Calu3 (cell line): ENCODE measurements at regions not wholly inside any gene's neighbourhood (a gene's known extent, or its start where the extent isn't known, plus 50 kb on each side); places are given as distances from the start of the nearest gene placed in this dataset.

ENCODE experiments used
- BruUV-seq: library from RNA; stranded (reverse); fragments of 400-500 nt; replicated peaks from 2 replicates; lab custom pipeline; 2021; lab: Mats Ljungman, UMichigan
- CTCF ChIA-PET: fragments of 300-600 bp; sonication (Branson Sonifier 250); formaldehyde crosslinking; loops from one replicate; lab custom pipeline; 2022; ENCODE audit warnings: antibody characterized with exemption; lab: Charles Lee
- DNase-seq: peaks from one replicate; pipeline ENCODE4 v3.0.0; 2022
- H3K27ac Mint-ChIP-seq: one replicate; pipeline ENCODE4 v1.8.0; 2022; ENCODE audit warnings: mixed read lengths; ENCODE audit not compliant: unreplicated experiment
- H3K27me3 Mint-ChIP-seq: one replicate; pipeline ENCODE4 v1.8.0; 2022; ENCODE audit warnings: mixed read lengths; ENCODE audit not compliant: unreplicated experiment
- H3K36me3 Mint-ChIP-seq: one replicate; pipeline ENCODE4 v1.8.0; 2022; ENCODE audit warnings: mild to moderate bottlenecking, moderate library complexity, mixed read lengths; ENCODE audit not compliant: insufficient read depth, unreplicated experiment
- H3K4me1 Mint-ChIP-seq: one replicate; pipeline ENCODE4 v1.8.0; 2022; ENCODE audit warnings: mild to moderate bottlenecking, low read depth, mixed read lengths; ENCODE audit not compliant: unreplicated experiment
- H3K4me3 Mint-ChIP-seq: one replicate; pipeline ENCODE4 v1.8.0; 2022; ENCODE audit warnings: mild to moderate bottlenecking, low read depth, moderate library complexity, mixed read lengths; ENCODE audit not compliant: unreplicated experiment
- H3K9me3 Mint-ChIP-seq: one replicate; pipeline ENCODE4 v1.8.0; 2022; ENCODE audit warnings: low read depth, mixed read lengths; ENCODE audit not compliant: unreplicated experiment
- intact Hi-C: fragments of 100-400 bp; cut with micrococcal nuclease; formaldehyde crosslinking; loops from one replicate; pipeline ENCODE4 v1.10.0; 2022; ENCODE audit not compliant: unreplicated experiment
- TF ChIP-seq, protein P1 (sequence below): fragments of 200-600 bp; IDR thresholded peaks from one replicate; pipeline ENCODE4 v1.8.0; 2022; ENCODE audit warnings: antibody characterized with exemption; ENCODE audit not compliant: unreplicated experiment

DNA sequence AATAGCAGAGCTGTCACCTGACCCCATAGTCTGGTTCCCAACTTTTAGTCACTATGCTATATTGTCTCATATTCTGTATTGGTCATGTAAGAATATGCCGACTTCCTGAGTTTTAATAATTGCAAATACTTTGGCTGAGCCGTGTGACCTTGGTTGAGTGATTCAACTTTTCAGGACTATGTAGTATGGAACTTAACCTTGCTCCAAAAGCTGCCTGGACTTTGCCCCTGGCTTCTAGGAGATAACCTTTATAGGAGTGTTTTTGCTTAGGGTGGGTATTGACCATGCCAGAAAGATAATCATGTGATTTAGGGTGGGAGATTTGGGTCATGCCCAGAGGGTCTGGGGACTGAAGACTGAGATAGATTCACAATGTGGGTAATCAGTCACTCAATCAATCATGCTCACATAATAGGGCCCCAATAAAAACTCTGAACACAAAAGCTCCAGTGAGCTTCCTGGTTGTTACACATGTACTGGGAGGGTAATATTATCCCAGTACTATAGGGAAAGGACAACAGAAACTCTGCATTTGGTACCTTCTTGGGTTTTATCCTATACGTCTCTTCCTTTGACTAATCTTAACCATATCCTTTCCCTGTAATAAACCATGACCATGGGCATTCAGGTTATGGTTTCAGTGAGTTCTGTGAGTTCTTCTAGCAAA lies 235.6 kb downstream of the RNF152 start:
- no peak for DNase-seq
- Mint-ChIP-seq H3K27me3 (no peaks in the 10 kb centered on the region), H3K27ac (no peak overlapping the region), H3K4me1 (no peaks in the 10 kb centered on the region), H3K4me3 (no peak overlapping the region), H3K36me3 (no peaks in the 10 kb centered on the region), H3K9me3 (peaks cover 2% of the 10 kb centered on the region)
- intact Hi-C loops = no loop called here
- BruUV-seq = no TSS peak
- TF ChIP-seq, protein P1, sequence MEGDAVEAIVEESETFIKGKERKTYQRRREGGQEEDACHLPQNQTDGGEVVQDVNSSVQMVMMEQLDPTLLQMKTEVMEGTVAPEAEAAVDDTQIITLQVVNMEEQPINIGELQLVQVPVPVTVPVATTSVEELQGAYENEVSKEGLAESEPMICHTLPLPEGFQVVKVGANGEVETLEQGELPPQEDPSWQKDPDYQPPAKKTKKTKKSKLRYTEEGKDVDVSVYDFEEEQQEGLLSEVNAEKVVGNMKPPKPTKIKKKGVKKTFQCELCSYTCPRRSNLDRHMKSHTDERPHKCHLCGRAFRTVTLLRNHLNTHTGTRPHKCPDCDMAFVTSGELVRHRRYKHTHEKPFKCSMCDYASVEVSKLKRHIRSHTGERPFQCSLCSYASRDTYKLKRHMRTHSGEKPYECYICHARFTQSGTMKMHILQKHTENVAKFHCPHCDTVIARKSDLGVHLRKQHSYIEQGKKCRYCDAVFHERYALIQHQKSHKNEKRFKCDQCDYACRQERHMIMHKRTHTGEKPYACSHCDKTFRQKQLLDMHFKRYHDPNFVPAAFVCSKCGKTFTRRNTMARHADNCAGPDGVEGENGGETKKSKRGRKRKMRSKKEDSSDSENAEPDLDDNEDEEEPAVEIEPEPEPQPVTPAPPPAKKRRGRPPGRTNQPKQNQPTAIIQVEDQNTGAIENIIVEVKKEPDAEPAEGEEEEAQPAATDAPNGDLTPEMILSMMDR = no peak
- CTCF ChIA-PET = no interaction called here

DNA sequence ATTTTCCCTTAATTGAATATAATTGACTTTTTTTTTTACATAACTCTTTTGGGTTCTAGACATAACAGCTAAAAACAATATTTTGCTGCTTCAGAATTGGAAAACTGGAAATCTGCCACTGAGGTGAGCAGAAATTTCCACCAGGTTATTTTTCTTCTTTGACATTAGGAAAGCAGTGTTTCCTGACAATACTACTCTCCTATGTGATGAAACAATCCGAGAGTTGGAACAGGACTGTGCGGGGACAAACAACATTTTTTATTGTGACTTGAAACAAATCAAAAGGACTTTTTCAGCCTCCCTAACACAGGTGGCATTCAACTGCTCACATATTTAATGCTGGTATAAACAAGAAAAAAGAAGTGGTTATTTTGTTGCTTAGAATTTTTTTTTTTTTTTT lies 237.2 kb downstream of the RNF152 start:
- Mint-ChIP-seq H3K27me3 (no peaks in the 10 kb centered on the region), H3K27ac (no peak overlapping the region), H3K4me1 (no peaks in the 10 kb centered on the region), H3K36me3 (no peaks in the 10 kb centered on the region), H3K9me3 (peaks cover 2% of the 10 kb centered on the region), H3K4me3 (no peak overlapping the region)
- TF ChIP-seq, protein P1 = no peak
- BruUV-seq = no TSS peak
- intact Hi-C loops = no loop called here
- CTCF ChIA-PET = no interaction called here
- no peak for DNase-seq

DNA sequence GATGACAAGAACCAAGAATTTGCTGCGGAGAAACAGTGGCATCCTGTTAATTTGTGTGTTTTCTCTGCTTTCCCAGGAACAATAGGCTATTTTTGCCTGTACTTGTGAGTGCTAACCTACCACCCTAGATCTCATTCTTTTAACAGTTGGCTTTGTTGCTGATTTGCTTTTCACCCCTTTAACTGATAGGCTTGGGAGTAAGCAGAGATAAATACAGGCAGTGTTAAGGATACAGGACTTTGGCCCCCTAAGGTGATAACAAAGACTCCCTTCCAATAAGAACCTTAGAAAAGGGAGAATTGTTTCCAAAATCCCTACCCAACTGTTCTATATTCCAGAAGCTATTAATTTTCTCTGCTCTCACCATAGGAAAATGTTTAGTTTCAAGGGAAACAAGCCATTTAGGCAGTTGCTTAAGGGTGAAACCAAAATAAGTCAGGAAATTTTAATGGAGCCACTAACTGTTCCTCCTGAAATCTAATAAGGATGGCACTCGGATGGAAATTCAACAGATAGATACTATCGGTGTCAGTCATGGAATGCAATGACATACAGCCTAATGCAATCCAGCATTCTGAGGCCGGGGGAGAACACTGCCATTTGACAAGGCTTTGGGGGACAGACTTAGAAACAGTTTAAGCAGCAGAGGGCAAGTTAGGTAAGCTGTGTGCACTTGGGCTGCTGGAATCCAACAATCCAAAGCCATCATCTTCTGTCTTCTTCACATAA lies 238.8 kb downstream of the RNF152 start:
- CTCF ChIA-PET = no interaction called here
- H3K27ac Mint-ChIP-seq = no peak overlapping the region

DNA sequence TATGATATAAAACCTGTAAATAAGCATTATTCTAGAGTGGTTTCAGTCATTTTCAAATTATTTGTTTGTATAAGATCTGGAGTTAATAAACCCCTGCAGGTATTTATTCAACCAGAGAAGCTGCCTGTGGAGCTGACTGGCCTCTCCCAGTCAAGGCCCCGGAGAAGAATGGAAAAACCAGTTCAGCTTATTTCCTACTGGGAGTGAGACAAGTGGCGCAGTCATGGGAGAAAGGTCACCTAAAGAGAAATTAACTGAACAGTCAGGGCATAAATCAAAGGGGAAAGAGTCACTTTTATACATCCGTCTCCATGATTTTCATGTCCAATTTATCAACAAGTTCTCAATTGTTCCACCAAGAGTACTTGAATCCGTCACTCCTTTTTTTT lies 240.9 kb downstream of the RNF152 start:
- Mint-ChIP-seq H3K36me3 (no peaks in the 10 kb centered on the region), H3K4me1 (no peaks in the 10 kb centered on the region), H3K27ac (no peak overlapping the region), H3K27me3 (peaks cover 5% of the 10 kb centered on the region), H3K4me3 (no peak overlapping the region), H3K9me3 (no peaks in the 10 kb centered on the region)
- TF ChIP-seq, protein P1 = no peak
- CTCF ChIA-PET = interaction anchor here (0.7 kb wide), 2 partner anchors 15 to 353 kb away, joined by 5 to 7 read pairs; no protein-coding TSS in a partner anchor
- intact Hi-C loops = loop anchor here (2.0 kb wide), 1 partner anchor 45 kb away; no protein-coding TSS in a partner anchor
- no TSS peak for BruUV-seq
- DNase-seq = peak; percentile 2

More for the DNA sequence above, 238.8 kb downstream of the RNF152 start:
- Mint-ChIP-seq H3K27me3 (no peaks in the 10 kb centered on the region), H3K4me1 (no peaks in the 10 kb centered on the region), H3K9me3 (peaks cover 2% of the 10 kb centered on the region), H3K36me3 (no peaks in the 10 kb centered on the region), H3K4me3 (no peak overlapping the region)
- no TSS peak for BruUV-seq
- DNase-seq = no peak
- intact Hi-C loops = no loop called here
- TF ChIP-seq, protein P1 = no peak
